NCI-H1694 treated with DMSO at 0.1 percent for 48 hours (cell line): ENCODE measurements at regions not wholly inside any gene's neighbourhood (a gene's known extent, or its start where the extent isn't known, plus 50 kb on each side); places are given as distances from the start of the nearest gene placed in this dataset.
A peak's percentile ranks its signal among the peaks of the same experiment; 100 is the strongest.

Experiments used
- DNase-seq: peaks from one replicate; lab custom pipeline; 2025; lab: John Stamatoyannopoulos, UW

- no peak for DNase-seq
These were observed 74.7 kb downstream of the SDC1 start for GRCh38 chr2:20150110-20150706.

- DNase-seq = no peak
These were observed 75.3 kb downstream of the SDC1 start for GRCh38 chr2:20149703-20150030.

GRCh38 chr2:20148923-20149702 is 75.8 kb downstream of the SDC1 start:
- no peak for DNase-seq

GRCh38 chr2:20148426-20148922 is 76.5 kb downstream of the SDC1 start:
- no peak for DNase-seq

GRCh38 chr2:20147351-20147750 is 77.6 kb downstream of the SDC1 start:
- no peak for DNase-seq

GRCh38 chr2:20146401-20146800 is 78.5 kb downstream of the SDC1 start:
- DNase-seq = no peak

GRCh38 chr2:20145497-20146193 is 79.3 kb downstream of the SDC1 start:
- no peak for DNase-seq

GRCh38 chr2:20144861-20145260 is 80.1 kb downstream of the SDC1 start:
- DNase-seq = no peak

GRCh38 chr2:20144196-20144595 is 80.7 kb downstream of the SDC1 start:
- no peak for DNase-seq

GRCh38 chr2:20143263-20143662 is 81.7 kb downstream of the SDC1 start:
- no peak for DNase-seq

GRCh38 chr2:20141806-20142205 is 83.1 kb downstream of the SDC1 start:
- no peak for DNase-seq

- DNase-seq = no peak
These were observed 83.7 kb downstream of the SDC1 start for GRCh38 chr2:20141056-20141762.

GRCh38 chr2:20140321-20141055 is 84.4 kb downstream of the SDC1 start:
- DNase-seq = no peak

GRCh38 chr2:20139407-20140172 is 85.3 kb downstream of the SDC1 start:
- DNase-seq = no peak

- DNase-seq = no peak
These were observed 86.2 kb downstream of the SDC1 start for GRCh38 chr2:20138696-20139095.

- no peak for DNase-seq
These were observed 86.5 kb upstream of the LAPTM4A start for GRCh38 chr2:20137884-20138283.

GRCh38 chr2:20137131-20137571 is 85.7 kb upstream of the LAPTM4A start:
- DNase-seq = no peak

GRCh38 chr2:20136149-20136548 is 84.7 kb upstream of the LAPTM4A start:
- no peak for DNase-seq

GRCh38 chr2:20135631-20136050 is 84.2 kb upstream of the LAPTM4A start:
- DNase-seq = peak; percentile 75

- DNase-seq = no peak
These were observed 81.6 kb upstream of the LAPTM4A start for GRCh38 chr2:20132990-20133535.
